ENCODE measurements at regions not wholly inside any gene's neighbourhood (a gene's known extent, or its start where the extent isn't known, plus 50 kb on each side); places are given as distances from the start of the nearest gene placed in this dataset.
"Not testable (repeated sequence)": the region's sequence is repeated elsewhere in the genome, so short reads cannot be mapped to it uniquely, and the experiment has no call there.

- DNase-seq (ENCODE audit: low read depth); in situ Hi-C loops (cut with HindIII; ENCODE audit: low pct_unique_long_range_greater_than_20kb, low sequenced_read_pairs): not testable (repeated sequence)
Observed at GRCh38 chr6:103092414-103092813, 1698.9 kb downstream of the GRIK2 start.

- DNase-seq (ENCODE audit: low read depth): no peak
- in situ Hi-C loops (cut with HindIII; ENCODE audit: low pct_unique_long_range_greater_than_20kb, low sequenced_read_pairs): no loop called here
Observed at GRCh38 chr6:103085801-103086200, 1692.3 kb downstream of the GRIK2 start.

GRCh38 chr6:103081876-103082630 is 1688.5 kb downstream of the GRIK2 start:
- no peak for DNase-seq (ENCODE audit: low read depth)
- in situ Hi-C loops (cut with HindIII; ENCODE audit: low pct_unique_long_range_greater_than_20kb, low sequenced_read_pairs): no loop called here

- in situ Hi-C loops (cut with HindIII; ENCODE audit: low pct_unique_long_range_greater_than_20kb, low sequenced_read_pairs): no loop called here
- DNase-seq (ENCODE audit: low read depth): no peak
Observed at GRCh38 chr6:103081126-103081525, 1687.6 kb downstream of the GRIK2 start.

DNA sequence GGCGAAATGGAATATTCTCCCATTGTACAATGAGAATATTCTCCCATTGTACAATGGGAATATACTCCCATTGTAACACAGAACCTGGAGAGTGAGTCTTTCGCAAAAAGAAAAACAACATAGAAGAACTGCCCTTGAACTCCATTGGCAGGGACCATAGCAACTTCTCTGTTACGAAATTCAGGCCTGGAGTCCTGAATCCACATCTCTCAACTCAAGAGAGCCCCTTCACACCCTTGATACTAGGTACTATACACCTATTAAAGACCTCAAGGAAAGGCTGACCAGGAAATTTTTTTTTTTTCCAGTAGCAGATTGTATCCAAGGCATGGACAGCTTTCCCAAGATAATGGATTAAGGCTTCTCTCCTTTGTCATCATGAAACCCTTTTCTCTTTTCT is 1687.0 kb downstream of the GRIK2 start:
- in situ Hi-C loops (cut with HindIII; ENCODE audit: low pct_unique_long_range_greater_than_20kb, low sequenced_read_pairs): no loop called here
- no peak for DNase-seq (ENCODE audit: low read depth)

DNA sequence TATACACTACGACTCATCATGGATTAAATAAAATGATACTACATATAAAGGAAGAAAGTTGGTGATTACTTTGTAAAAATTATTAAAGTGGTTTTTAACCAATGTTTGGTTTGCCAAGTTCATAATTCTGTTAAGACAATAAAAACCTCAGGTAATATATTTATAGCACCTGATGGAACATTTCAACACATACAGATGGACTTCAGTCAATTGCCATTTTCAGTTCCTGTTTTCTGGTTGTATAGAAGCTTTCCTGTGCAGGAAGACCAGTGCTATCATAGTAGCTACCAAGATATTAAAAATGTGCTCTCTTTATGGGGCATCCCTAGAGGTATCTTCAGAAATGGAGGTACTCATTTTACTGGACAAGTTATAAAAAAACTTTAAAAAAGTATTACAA is 1686.4 kb downstream of the GRIK2 start:
- in situ Hi-C loops (cut with HindIII; ENCODE audit: low pct_unique_long_range_greater_than_20kb, low sequenced_read_pairs): no loop called here
- no peak for DNase-seq (ENCODE audit: low read depth)

DNA sequence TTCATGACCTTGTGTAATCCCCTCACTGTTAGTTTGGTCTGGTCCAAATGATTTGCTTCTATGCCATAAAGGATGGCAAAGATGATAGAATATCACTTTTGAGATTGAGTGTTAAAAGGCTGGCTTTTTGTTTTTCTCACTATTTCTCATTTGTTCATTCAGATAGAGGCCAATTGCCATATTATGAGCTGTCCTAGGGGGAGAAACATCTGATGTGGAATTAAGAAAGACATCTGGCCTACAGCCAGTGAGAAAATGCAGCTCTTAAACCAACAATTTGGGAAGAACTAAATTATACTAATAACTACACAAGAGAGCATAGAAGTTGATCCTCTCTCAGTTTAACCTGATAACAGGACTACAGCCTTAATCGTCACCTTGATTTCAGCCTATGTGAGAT is 1668.6 kb downstream of the GRIK2 start:
- in situ Hi-C loops (cut with HindIII; ENCODE audit: low pct_unique_long_range_greater_than_20kb, low sequenced_read_pairs): no loop called here
- DNase-seq (ENCODE audit: low read depth): no peak

GRCh38 chr6:103047567-103047966 is 1654.1 kb downstream of the GRIK2 start:
- in situ Hi-C loops (cut with HindIII; ENCODE audit: low pct_unique_long_range_greater_than_20kb, low sequenced_read_pairs): no loop called here
- DNase-seq (ENCODE audit: low read depth): no peak

GRCh38 chr6:103042336-103042735 is 1648.8 kb downstream of the GRIK2 start:
- no peak for DNase-seq (ENCODE audit: low read depth)
- in situ Hi-C loops (cut with HindIII; ENCODE audit: low pct_unique_long_range_greater_than_20kb, low sequenced_read_pairs): no loop called here

DNA sequence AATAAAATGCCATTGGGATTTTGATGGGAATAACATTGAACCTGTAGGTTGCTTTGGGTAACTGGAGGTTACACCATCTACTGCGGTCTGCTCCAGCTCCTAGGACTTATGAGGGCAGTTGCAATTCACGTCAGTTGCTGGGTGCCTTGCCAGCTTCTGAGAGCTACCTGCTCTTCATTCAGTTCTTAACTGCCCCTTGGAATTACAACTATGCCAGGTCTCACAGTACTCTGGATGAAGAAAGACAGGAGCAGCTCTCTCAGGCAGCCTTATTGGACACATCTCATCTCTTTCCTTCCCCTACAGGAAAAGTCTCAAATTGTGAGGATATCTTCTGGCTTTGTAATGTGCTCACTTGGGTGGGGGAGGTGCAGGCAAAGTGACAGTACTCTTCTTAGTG is 1643.3 kb downstream of the GRIK2 start:
- in situ Hi-C loops (cut with HindIII; ENCODE audit: low pct_unique_long_range_greater_than_20kb, low sequenced_read_pairs): no loop called here
- DNase-seq (ENCODE audit: low read depth): no peak

DNA sequence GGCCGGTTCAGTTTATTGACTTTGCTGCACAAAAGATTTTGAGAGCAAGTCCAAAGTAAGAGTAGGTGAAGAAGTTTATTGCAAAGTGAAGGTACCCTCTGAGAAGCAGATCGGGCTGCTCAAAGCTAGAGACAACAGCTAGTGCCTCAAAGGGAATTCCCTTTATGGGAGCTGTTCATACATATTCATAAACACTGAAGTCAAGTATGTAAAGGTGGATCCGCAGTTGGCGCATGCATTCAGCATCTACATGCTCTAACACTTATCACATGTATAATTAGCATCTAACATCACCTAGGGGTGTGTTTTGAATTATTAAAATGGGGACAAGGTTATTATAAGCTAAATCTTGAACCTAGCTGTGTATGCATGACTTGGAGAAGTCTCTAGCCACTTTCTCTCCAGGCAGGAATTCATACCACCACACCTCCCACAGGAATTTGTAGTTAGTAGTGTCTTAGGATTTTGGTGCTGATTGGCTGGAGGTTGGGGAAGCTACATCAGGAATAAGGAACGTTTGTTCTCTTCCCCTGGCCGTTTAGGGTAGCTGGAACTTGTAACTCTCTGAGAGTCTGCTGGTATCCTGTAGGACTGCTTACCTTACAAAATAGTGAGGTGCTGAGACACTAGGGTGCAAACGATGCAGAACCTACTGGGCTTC is 1633.9 kb downstream of the GRIK2 start:
- no peak for DNase-seq (ENCODE audit: low read depth)
- in situ Hi-C loops (cut with HindIII; ENCODE audit: low pct_unique_long_range_greater_than_20kb, low sequenced_read_pairs): no loop called here

DNA sequence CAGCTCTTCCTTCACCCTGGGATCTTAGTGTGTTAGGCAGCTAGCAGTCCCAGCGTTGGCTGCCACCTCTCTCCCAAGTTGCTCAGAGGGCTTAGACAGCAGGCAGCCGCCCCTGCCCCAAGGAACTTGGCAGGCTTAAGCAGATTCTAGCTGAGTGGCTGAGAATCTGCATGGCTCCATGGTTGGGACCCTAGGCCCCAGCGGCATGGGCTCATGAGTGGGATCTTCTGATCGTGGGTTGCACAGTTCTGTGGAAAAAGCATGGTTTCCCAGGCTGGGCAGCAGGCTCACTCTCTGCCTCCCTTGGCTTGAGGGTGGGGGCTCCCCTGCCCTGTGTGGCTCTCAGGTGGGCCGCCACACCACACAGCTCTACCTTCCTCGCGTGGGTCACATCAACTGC is 1624.9 kb downstream of the GRIK2 start:
- in situ Hi-C loops (cut with HindIII; ENCODE audit: low pct_unique_long_range_greater_than_20kb, low sequenced_read_pairs): no loop called here
- DNase-seq (ENCODE audit: low read depth): no peak

DNA sequence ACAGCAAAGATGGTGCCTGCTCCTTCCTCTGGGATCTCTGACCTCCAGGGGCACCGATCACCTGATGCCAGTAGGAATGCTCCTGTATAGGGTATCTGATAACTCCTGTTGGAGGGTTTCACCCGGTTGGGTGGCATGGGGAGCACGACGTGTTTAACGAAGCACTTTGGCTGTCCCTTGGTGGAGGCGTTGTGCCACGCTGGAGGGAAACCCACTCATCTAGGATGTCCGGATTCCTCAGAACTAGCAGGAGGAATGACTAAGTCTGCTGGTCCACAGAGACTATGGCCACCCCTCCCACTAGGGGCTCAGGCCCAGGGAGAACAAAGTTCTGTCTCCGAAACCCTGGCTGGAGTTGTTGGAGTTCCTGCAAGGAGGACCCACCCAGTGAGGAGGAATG is 1624.4 kb downstream of the GRIK2 start:
- in situ Hi-C loops (cut with HindIII; ENCODE audit: low pct_unique_long_range_greater_than_20kb, low sequenced_read_pairs): no loop called here
- DNase-seq (ENCODE audit: low read depth): no peak

GRCh38 chr6:103011605-103012004 is 1618.1 kb downstream of the GRIK2 start:
- in situ Hi-C loops (cut with HindIII; ENCODE audit: low pct_unique_long_range_greater_than_20kb, low sequenced_read_pairs): no loop called here

DNA sequence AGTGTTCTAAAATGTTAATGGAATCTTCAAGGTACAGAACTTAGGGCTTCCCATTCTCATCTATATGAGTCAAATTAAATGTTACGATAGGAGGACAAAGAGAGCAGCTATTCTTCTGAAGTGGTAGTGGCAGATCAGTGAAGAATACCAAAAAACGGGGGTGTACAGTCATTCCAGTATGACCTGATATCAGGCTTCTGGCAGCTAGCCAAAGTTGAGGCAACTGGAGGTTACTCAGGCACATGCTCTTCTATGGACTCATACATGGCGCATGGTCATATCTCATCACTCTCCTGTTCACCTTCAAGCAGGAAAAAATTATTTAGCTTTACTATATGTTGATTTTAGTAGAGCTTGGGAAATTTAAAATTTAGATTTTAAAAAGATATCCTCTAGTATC is 1608.8 kb downstream of the GRIK2 start:
- in situ Hi-C loops (cut with HindIII; ENCODE audit: low pct_unique_long_range_greater_than_20kb, low sequenced_read_pairs): no loop called here
- DNase-seq (ENCODE audit: low read depth): no peak

More at GRCh38 chr6:103011605-103012004, 1618.1 kb downstream of the GRIK2 start:
- no peak for DNase-seq (ENCODE audit: low read depth)

- no peak for DNase-seq (ENCODE audit: low read depth)
- in situ Hi-C loops (cut with HindIII; ENCODE audit: low pct_unique_long_range_greater_than_20kb, low sequenced_read_pairs): no loop called here
Observed at GRCh38 chr6:103001724-103002123, 1608.2 kb downstream of the GRIK2 start.

DNA sequence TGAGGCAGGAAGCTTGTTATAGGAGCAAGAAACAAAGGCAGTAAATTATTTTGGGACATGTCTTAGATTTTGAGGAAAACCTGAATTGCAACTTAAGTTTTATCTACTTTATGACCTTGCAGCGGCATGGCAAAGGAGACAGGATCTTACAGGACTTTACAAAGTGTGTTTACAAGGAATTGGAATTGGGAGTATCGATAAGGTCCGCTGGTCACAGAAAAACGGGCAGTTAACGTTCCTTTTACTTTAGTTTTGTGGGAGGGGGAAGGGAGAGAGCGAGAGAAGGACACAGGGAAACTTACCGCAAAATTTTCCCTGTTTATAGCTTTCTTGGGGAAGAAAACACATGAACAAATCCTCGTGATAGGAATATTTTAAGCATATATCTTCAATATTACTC is 1607.2 kb downstream of the GRIK2 start:
- no peak for DNase-seq (ENCODE audit: low read depth)
- in situ Hi-C loops (cut with HindIII; ENCODE audit: low pct_unique_long_range_greater_than_20kb, low sequenced_read_pairs): no loop called here

- DNase-seq (ENCODE audit: low read depth): no peak
- in situ Hi-C loops (cut with HindIII; ENCODE audit: low pct_unique_long_range_greater_than_20kb, low sequenced_read_pairs): no loop called here
Observed at GRCh38 chr6:102995491-102995890, 1602.0 kb downstream of the GRIK2 start.

DNA sequence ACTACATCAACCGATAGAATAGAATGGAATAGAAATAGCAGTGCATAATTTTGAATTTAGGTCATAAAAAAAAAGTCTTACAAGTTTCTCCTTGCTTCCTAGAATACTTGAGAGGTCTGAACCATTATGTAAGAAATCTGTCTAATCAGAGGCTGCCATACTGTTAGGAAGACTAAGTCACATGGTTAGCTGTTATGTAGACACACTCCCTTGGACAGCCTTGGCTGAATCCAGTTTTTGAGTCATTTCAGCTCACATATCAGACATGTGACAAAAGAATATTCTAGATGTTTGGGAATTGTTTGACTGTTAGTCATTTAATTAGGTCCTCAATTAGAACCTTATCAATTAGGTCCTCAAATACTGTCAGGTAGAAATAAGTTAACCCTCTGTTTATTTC is 1601.4 kb downstream of the GRIK2 start:
- in situ Hi-C loops (cut with HindIII; ENCODE audit: low pct_unique_long_range_greater_than_20kb, low sequenced_read_pairs): no loop called here
- no peak for DNase-seq (ENCODE audit: low read depth)

- in situ Hi-C loops (cut with HindIII; ENCODE audit: low pct_unique_long_range_greater_than_20kb, low sequenced_read_pairs): no loop called here
- DNase-seq (ENCODE audit: low read depth): no peak
Observed at GRCh38 chr6:102986086-102986485, 1592.6 kb downstream of the GRIK2 start.
